ENCODE measurements at regions not wholly inside any gene's neighbourhood (a gene's known extent, or its start where the extent isn't known, plus 50 kb on each side); places are given as distances from the start of the nearest gene placed in this dataset.

- no peaks in the 10 kb centered on the region for H4K20me1 ChIP-seq (ENCODE audit: insufficient read depth, low read length)
- no peaks in the 10 kb centered on the region for H3K36me3 ChIP-seq (ENCODE audit: control insufficient read depth, insufficient read depth, low read length)
- no peak overlapping the region for H2BK20ac ChIP-seq (ENCODE audit: low read depth, low read length)
- no peaks in the 10 kb centered on the region for H3K27me3 ChIP-seq (ENCODE audit: control insufficient read depth, insufficient read depth, low read length)
- no peak overlapping the region for H2AK5ac ChIP-seq (ENCODE audit: low read depth, low read length)
- H2AK9ac ChIP-seq (replicated peaks; ENCODE audit: low read depth, low read length, poor library complexity) = no peak overlapping the region
- no peak overlapping the region for H3K14ac ChIP-seq (replicated peaks; ENCODE audit: low read depth, low read length)
- POLR2A ChIA-PET (ENCODE audit: unreplicated experiment) = no interaction called here
- H3K9ac ChIP-seq (ENCODE audit: low read depth, low read length) = no peak overlapping the region
- H3K4me2 ChIP-seq (ENCODE audit: low read depth, low read length) = no peak overlapping the region
- H3K9me3 ChIP-seq (ENCODE audit: control insufficient read depth, insufficient read depth, low read length) = no peaks in the 10 kb centered on the region; the same call in 1 of the 2 replicates
- H4K91ac ChIP-seq (ENCODE audit: insufficient read depth, low read depth, low read length) = no peak overlapping the region
- H3K4me1 ChIP-seq (ENCODE audit: control insufficient read depth, insufficient read depth, low read length) = no peaks in the 10 kb centered on the region
- H4K8ac ChIP-seq (ENCODE audit: low read depth in 2 of 2, low read length in 2 of 2) = no peak overlapping the region
- no peak overlapping the region for H2AFZ ChIP-seq (replicated peaks; ENCODE audit: low read length, poor library complexity)
- no peak overlapping the region for H2BK120ac ChIP-seq (ENCODE audit: low read depth, low read length)
- no peak overlapping the region for H3K23ac ChIP-seq (ENCODE audit: low read depth, low read length)
- BruUV-seq (replicated peaks) = no TSS peak
- H4K5ac ChIP-seq (ENCODE audit: low read depth, low read length) = no peak overlapping the region
- DNase-seq (no peak), ATAC-seq (ENCODE audit: low read depth) (no peak)
- no peak overlapping the region for H2BK5ac ChIP-seq (ENCODE audit: low read depth, low read length, poor library complexity, severe bottlenecking)
- TF ChIP-seq POLR2A (IDR thresholded peaks at IDR 0.05; ENCODE audit: low read depth, low read length) = no peak
- TF ChIP-seq MAZ (IDR thresholded peaks at IDR 0.05; ENCODE audit: borderline replicate concordance, low read depth, low read length) = no peak
- no peak for TF ChIP-seq SMC3 (IDR thresholded peaks at IDR 0.05; ENCODE audit: low read depth, low read length)
- in situ Hi-C loops (cut with MboI; ENCODE audit: low sequenced_read_pairs) (no loop called here), intact Hi-C loops (cut with micrococcal nuclease) (no loop called here), dilution Hi-C loops (cut with HindIII; ENCODE audit: low sequenced_read_pairs, unreplicated experiment) (no loop called here)
- no peaks in the 10 kb centered on the region for H3K9me1 ChIP-seq (ENCODE audit: insufficient read depth, low read length)
- no peak overlapping the region for H3K18ac ChIP-seq (ENCODE audit: low read depth, low read length)
- H3K4ac ChIP-seq (ENCODE audit: low read depth, low read length) = no peak overlapping the region
- CTCF ChIA-PET = no interaction called here
- H2BK15ac ChIP-seq (ENCODE audit: low read depth, low read length) = no peak overlapping the region
- no peak overlapping the region for H3K27ac ChIP-seq (ENCODE audit: insufficient read depth, low read length)
- no peak overlapping the region for H3K56ac ChIP-seq (ENCODE audit: extremely low read depth, insufficient read depth, low read length)
- no peaks in the 10 kb centered on the region for H3K79me1 ChIP-seq (ENCODE audit: low read depth in 1 of 2, low read length in 2 of 2)
- no CpG with 5 or more reads among the region's 2 CpGs for WGBS, 2 experiments (ENCODE audit: extremely low coverage in 2 of 2, insufficient read length in 1 of 2)
- no peak overlapping the region for H3K4me3 ChIP-seq (ENCODE audit: insufficient read depth, low read depth, low read length)
These were observed 206.9 kb upstream of the FSIP2 start for GRCh38 chr2:185531721-185532120.

Measured in IMR-90 (cell line).